ENCODE measurements at regions not wholly inside any gene's neighbourhood (a gene's known extent, or its start where the extent isn't known, plus 50 kb on each side); places are given as distances from the start of the nearest gene placed in this dataset.
"Not testable (repeated sequence)": the region's sequence is repeated elsewhere in the genome, so short reads cannot be mapped to it uniquely, and the experiment has no call there.

GRCh38 chr14:25431211-25432076, 381.5 kb upstream of the STXBP6 start:
- peak; percentile 21 for DNase-seq

- DNase-seq = no peak
Measured at GRCh38 chr14:25430808-25431207, 380.9 kb upstream of the STXBP6 start.

GRCh38 chr14:25412998-25413397, 363.1 kb upstream of the STXBP6 start:
- DNase-seq = no peak

GRCh38 chr14:25411781-25412757, 362.1 kb upstream of the STXBP6 start:
- peak; percentile 51 for DNase-seq

- peak; percentile 39 for DNase-seq
Measured at GRCh38 chr14:25406818-25407217, 356.9 kb upstream of the STXBP6 start.

- DNase-seq = peak; percentile 67
Measured at GRCh38 chr14:25400607-25401206, 350.8 kb upstream of the STXBP6 start.

GRCh38 chr14:25396128-25396527, 346.2 kb upstream of the STXBP6 start:
- no peak for DNase-seq

GRCh38 chr14:25394791-25395391, 344.9 kb upstream of the STXBP6 start:
- no peak for DNase-seq

- DNase-seq = no peak
Measured at GRCh38 chr14:25394356-25394755, 344.4 kb upstream of the STXBP6 start.

GRCh38 chr14:25389948-25390347, 340.0 kb upstream of the STXBP6 start:
- no peak for DNase-seq

GRCh38 chr14:25381498-25381897, 331.6 kb upstream of the STXBP6 start:
- no peak for DNase-seq

GRCh38 chr14:25375639-25376038, 325.7 kb upstream of the STXBP6 start:
- no peak for DNase-seq

- no peak for DNase-seq
Measured at GRCh38 chr14:25371068-25371467, 321.1 kb upstream of the STXBP6 start.

- DNase-seq = not testable (repeated sequence)
Measured at GRCh38 chr14:25370057-25370456, 320.1 kb upstream of the STXBP6 start.

- DNase-seq = no peak
Measured at GRCh38 chr14:25358330-25358729, 308.4 kb upstream of the STXBP6 start.

- no peak for DNase-seq
Measured at GRCh38 chr14:25351269-25351668, 301.3 kb upstream of the STXBP6 start.

GRCh38 chr14:25350802-25351201, 300.9 kb upstream of the STXBP6 start:
- DNase-seq = no peak

GRCh38 chr14:25350021-25350420, 300.1 kb upstream of the STXBP6 start:
- DNase-seq = no peak

- no peak for DNase-seq
Measured at GRCh38 chr14:25349269-25349668, 299.3 kb upstream of the STXBP6 start.

- DNase-seq = no peak
Measured at GRCh38 chr14:25340882-25341281, 290.9 kb upstream of the STXBP6 start.

- DNase-seq = no peak
Measured at GRCh38 chr14:25322784-25323183, 272.8 kb upstream of the STXBP6 start.

GRCh38 chr14:25316007-25316406, 266.1 kb upstream of the STXBP6 start:
- DNase-seq = not testable (repeated sequence)

GRCh38 chr14:25308244-25308643, 258.3 kb upstream of the STXBP6 start:
- no peak for DNase-seq
